Trophoblast cell (in vitro differentiated cells and primary cell): ENCODE measurements at regions not wholly inside any gene's neighbourhood (a gene's known extent, or its start where the extent isn't known, plus 50 kb on each side); places are given as distances from the start of the nearest gene placed in this dataset.

Source experiments
- DNase-seq, 2 donors: peaks; one replicate each; pipeline ENCODE4 v3.0.0-alpha.2; 2016
- H2AFZ ChIP-seq: 2 replicates; pipeline ENCODE4 v1.6.1; 2013; ENCODE audit warnings: low read length, moderate library complexity, mild to moderate bottlenecking; ENCODE audit not compliant: insufficient read depth, poor library complexity
- H2AK5ac ChIP-seq: 2 replicates; pipeline ENCODE4 v1.6.1; 2013; ENCODE audit warnings: mild to moderate bottlenecking, low read length
- H2BK120ac ChIP-seq: 2 replicates; pipeline ENCODE4 v1.6.1; 2013; ENCODE audit warnings: low read length, mild to moderate bottlenecking, moderate library complexity; ENCODE audit not compliant: insufficient read depth, poor library complexity
- H2BK12ac ChIP-seq: 2 replicates; pipeline ENCODE4 v1.6.1; 2013; ENCODE audit warnings: mild to moderate bottlenecking, low read length, moderate library complexity
- H2BK5ac ChIP-seq: 2 replicates; pipeline ENCODE4 v1.6.1; 2013; ENCODE audit warnings: low read length, low read depth, moderate library complexity, mild to moderate bottlenecking; ENCODE audit not compliant: poor library complexity
- H3K14ac ChIP-seq: 2 replicates; pipeline ENCODE4 v1.6.1; 2013; ENCODE audit warnings: mild to moderate bottlenecking, low read length
- H3K18ac ChIP-seq: 2 replicates; pipeline ENCODE4 v1.6.1; 2013; ENCODE audit warnings: mild to moderate bottlenecking, low read length
- H3K23ac ChIP-seq: 2 replicates; pipeline ENCODE4 v1.6.1; 2013; ENCODE audit warnings: low read length
- H3K27ac ChIP-seq: 2 replicates; pipeline ENCODE4 v1.5.1; 2013; ENCODE audit warnings: low read depth, mild to moderate bottlenecking, inconsistent platforms, low read length, moderate library complexity
- H3K27me3 ChIP-seq: 2 replicates; pipeline ENCODE4 v1.6.1; 2013; ENCODE audit warnings: inconsistent platforms, mild to moderate bottlenecking, low read length, moderate library complexity; ENCODE audit not compliant: insufficient read depth
- H3K36me3 ChIP-seq, 2 experiments: 1 replicate in 1 of 2; 2 replicates in 1 of 2; pipeline ENCODE4 v1.6.1; 2013; ENCODE audit warnings: low read length in 2 of 2, mild to moderate bottlenecking in 2 of 2, moderate library complexity in 1 of 2; ENCODE audit not compliant: insufficient read depth in 2 of 2, control insufficient read depth in 1 of 2
- H3K4ac ChIP-seq: 2 replicates; pipeline ENCODE4 v1.6.1; 2013; ENCODE audit warnings: low read depth, mild to moderate bottlenecking, low read length, moderate library complexity
- H3K4me1 ChIP-seq, 2 experiments: 1 replicate in 1 of 2; 2 replicates in 1 of 2; pipeline ENCODE4 v1.6.1; 2013; ENCODE audit warnings: low read length in 2 of 2, mild to moderate bottlenecking in 2 of 2, moderate library complexity in 1 of 2; ENCODE audit not compliant: insufficient read depth in 2 of 2, control insufficient read depth in 1 of 2
- H3K4me2 ChIP-seq: 2 replicates; pipeline ENCODE4 v1.6.1; 2013; ENCODE audit warnings: inconsistent platforms, mild to moderate bottlenecking, low read length, moderate library complexity
- H3K4me3 ChIP-seq: 2 replicates; pipeline ENCODE4 v1.5.1; 2013; ENCODE audit warnings: mild to moderate bottlenecking, low read depth, low read length, inconsistent platforms
- H3K79me1 ChIP-seq: one replicate; pipeline ENCODE4 v1.6.1; 2013; ENCODE audit warnings: low read length
- H3K79me2 ChIP-seq: 2 replicates; pipeline ENCODE4 v1.6.1; 2013; ENCODE audit warnings: low read length, mild to moderate bottlenecking; ENCODE audit not compliant: control insufficient read depth, insufficient read depth, poor library complexity
- H3K9ac ChIP-seq: 2 replicates; pipeline ENCODE4 v1.6.1; 2013; ENCODE audit warnings: mild to moderate bottlenecking, low read length
- H3K9me3 ChIP-seq: 2 replicates; pipeline ENCODE4 v1.6.1; 2013; ENCODE audit warnings: low read depth, mild to moderate bottlenecking, control low read depth, inconsistent platforms, low read length; ENCODE audit not compliant: insufficient read depth
- H4K12ac ChIP-seq: 2 replicates; pipeline ENCODE4 v1.6.1; 2013; ENCODE audit warnings: low read depth, mild to moderate bottlenecking, low read length, moderate library complexity
- H4K8ac ChIP-seq: 2 replicates; pipeline ENCODE4 v1.6.1; 2013; ENCODE audit warnings: low read depth, mild to moderate bottlenecking, low read length, moderate library complexity
- H4K91ac ChIP-seq: one replicate; pipeline ENCODE4 v1.6.1; 2013; ENCODE audit warnings: low read depth, mild to moderate bottlenecking, low read length, moderate library complexity
- WGBS: extraction: QIAGEN DNeasy Blood & Tissue Kit; methylation state at CpG from one replicate; pipeline ENCODE4 v1.1.7; 2013; ENCODE audit warnings: missing lambda C conversion rate; ENCODE audit not compliant: insufficient read length, insufficient coverage; ENCODE audit errors: extremely low coverage; 5-methylcytosine and 5-hydroxymethylcytosine counted together

- H3K23ac ChIP-seq = no peak overlapping the region
- H3K79me1 ChIP-seq = peaks cover 35% of the 10 kb centered on the region
- H3K18ac ChIP-seq = peak overlapping the region; percentile 17
- peak overlapping the region; percentile 69 for H2BK5ac ChIP-seq
- no peaks in the 10 kb centered on the region for H3K9me3 ChIP-seq
- DNase-seq = peak in 1 of 2 donors; percentile 8
- peak overlapping the region; percentile 28 for H2BK120ac ChIP-seq
- peak overlapping the region; percentile 50 for H2BK12ac ChIP-seq
- WGBS = no CpG with 5 or more reads among the region's 8 CpGs
- H3K27ac ChIP-seq = peak overlapping the region; percentile 70
- H2AK5ac ChIP-seq = peak overlapping the region; percentile 41
- no peak overlapping the region for H3K9ac ChIP-seq
- no peak overlapping the region for H4K12ac ChIP-seq
- no peak overlapping the region for H3K4me3 ChIP-seq
- H3K14ac ChIP-seq = peak overlapping the region; percentile 25
- peaks cover 3% of the 10 kb centered on the region for H3K79me2 ChIP-seq
- no peaks in the 10 kb centered on the region for H3K27me3 ChIP-seq
- no peaks in the 10 kb centered on the region for H3K36me3 ChIP-seq
- peak overlapping the region; percentile 12 for H2AFZ ChIP-seq
- H3K4me2 ChIP-seq = peak overlapping the region; percentile 1
- H3K4ac ChIP-seq = no peak overlapping the region
- peak overlapping the region; percentile 73 for H4K91ac ChIP-seq
- peaks cover 38 to 48% of the 10 kb centered on the region in 2 experiments for H3K4me1 ChIP-seq
- peak overlapping the region; percentile 39 for H4K8ac ChIP-seq
These were observed 138.9 kb upstream of the HAAO start for GRCh38 chr2:42931146-42931817.

GRCh38 chr2:42930025-42930581, 137.7 kb upstream of the HAAO start:
- Histone ChIP-seq H3K14ac (peak overlapping the region; percentile 71), H3K4me3 (no peak overlapping the region), H4K91ac (peak overlapping the region; percentile 90), H3K9me3 (no peaks in the 10 kb centered on the region), H3K27me3 (no peaks in the 10 kb centered on the region), H4K12ac (no peak overlapping the region), H3K4me1 (peaks cover 47 to 60% of the 10 kb centered on the region in 2 experiments), H3K23ac (no peak overlapping the region), H2BK12ac (peak overlapping the region; percentile 71), H4K8ac (peak overlapping the region; percentile 76), H2BK5ac (peak overlapping the region; percentile 32), H3K4me2 (no peak overlapping the region), H2BK120ac (peak overlapping the region; percentile 46), H3K79me1 (peaks cover 45% of the 10 kb centered on the region), H2AFZ (peak overlapping the region; percentile 37), H3K79me2 (peaks cover 5% of the 10 kb centered on the region), H3K4ac (peak overlapping the region; percentile 24), H3K18ac (peak overlapping the region; percentile 54), H2AK5ac (peak overlapping the region; percentile 42), H3K36me3 (no peaks in the 10 kb centered on the region), H3K9ac (no peak overlapping the region), H3K27ac (peak overlapping the region; percentile 64)
- no peak for DNase-seq
- WGBS = no CpG with 5 or more reads among the region's 5 CpGs

GRCh38 chr2:42929546-42930024, 137.2 kb upstream of the HAAO start:
- Histone ChIP-seq H3K18ac (peak overlapping the region; percentile 54), H2BK5ac (peak overlapping the region; percentile 3), H2BK12ac (peak overlapping the region; percentile 71), H2AK5ac (peak overlapping the region; percentile 42), H3K9me3 (no peaks in the 10 kb centered on the region), H3K23ac (no peak overlapping the region), H3K4ac (peak overlapping the region; percentile 24), H3K79me2 (peaks cover 7% of the 10 kb centered on the region), H3K36me3 (no peaks in the 10 kb centered on the region), H3K27ac (peak overlapping the region; percentile 64), H3K4me3 (no peak overlapping the region), H3K79me1 (peaks cover 49% of the 10 kb centered on the region), H3K4me1 (peaks cover 50 to 61% of the 10 kb centered on the region in 2 experiments), H2AFZ (peak overlapping the region; percentile 37), H4K12ac (no peak overlapping the region), H3K4me2 (no peak overlapping the region), H3K9ac (no peak overlapping the region), H4K91ac (peak overlapping the region; percentile 90), H2BK120ac (peak overlapping the region; percentile 46), H3K27me3 (no peaks in the 10 kb centered on the region), H4K8ac (peak overlapping the region; percentile 76), H3K14ac (peak overlapping the region; percentile 71)
- DNase-seq = no peak
- no CpG with 5 or more reads among the region's 4 CpGs for WGBS

- Histone ChIP-seq H2AK5ac (peak overlapping the region; percentile 60), H3K9me3 (no peaks in the 10 kb centered on the region), H3K4ac (no peak overlapping the region), H3K14ac (peak overlapping the region; percentile 71), H2BK5ac (peak overlapping the region; percentile 3), H3K9ac (no peak overlapping the region), H3K4me1 (peaks cover 55 to 67% of the 10 kb centered on the region in 2 experiments), H3K79me2 (peaks cover 10% of the 10 kb centered on the region), H3K4me3 (no peak overlapping the region), H3K27ac (peak overlapping the region; percentile 64), H2BK12ac (peak overlapping the region; percentile 71), H3K79me1 (peaks cover 55% of the 10 kb centered on the region), H2AFZ (no peak overlapping the region), H3K27me3 (no peaks in the 10 kb centered on the region), H2BK120ac (peak overlapping the region; percentile 46), H3K18ac (peak overlapping the region; percentile 28), H4K8ac (no peak overlapping the region), H3K4me2 (no peak overlapping the region), H4K12ac (no peak overlapping the region), H3K36me3 (no peaks in the 10 kb centered on the region), H3K23ac (no peak overlapping the region), H4K91ac (peak overlapping the region; percentile 90)
- DNase-seq = no peak
- WGBS = no CpG with 5 or more reads among the region's 13 CpGs
These were observed 136.5 kb upstream of the HAAO start for GRCh38 chr2:42928692-42929545.
